ENCODE measurements at regions not wholly inside any gene's neighbourhood (a gene's known extent, or its start where the extent isn't known, plus 50 kb on each side); places are given as distances from the start of the nearest gene placed in this dataset.

DNA sequence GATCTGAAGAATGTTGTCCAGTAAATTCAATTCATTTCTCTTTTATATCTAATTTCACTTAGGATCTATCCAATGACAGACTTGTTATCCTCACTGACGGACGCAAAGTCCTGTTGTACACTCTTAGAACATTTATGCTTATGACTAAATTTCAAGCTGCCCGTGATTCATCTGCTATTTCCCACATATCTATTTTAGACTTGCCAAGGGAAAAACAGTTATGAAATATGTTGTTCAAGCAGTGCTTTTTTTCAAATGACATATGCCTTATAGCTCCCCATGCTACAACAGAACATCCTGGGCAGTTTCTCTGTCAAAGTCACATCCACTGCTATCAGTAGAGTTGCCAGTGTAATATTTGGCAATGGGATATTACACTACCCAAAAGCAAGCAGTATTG lies 94.2 kb upstream of the CBLN2 start:
- POLR2A ChIA-PET: no interaction called here
- dilution Hi-C loops (cut with MboI; ENCODE audit: extremely low pct_ligation_motif_present, low sequenced_read_pairs): no loop called here

More for the DNA sequence above, 94.2 kb upstream of the CBLN2 start:
- Histone ChIP-seq H3K9ac (replicated peaks; ENCODE audit: extremely low read depth, insufficient read depth, low read length) (no peak overlapping the region), H3K4me3 (replicated peaks in 1 of 3; ENCODE audit: insufficient read depth in 1 of 3, low read depth in 1 of 3, low read length in 3 of 3) (no peak overlapping the region), H3K79me2 (ENCODE audit: control insufficient read depth, insufficient read depth, low read length) (no peaks in the 10 kb centered on the region), H3K27me3 (ENCODE audit: control insufficient read depth in 2 of 2, insufficient read depth in 2 of 2, low read length in 2 of 2) (no peaks in the 10 kb centered on the region), H3K4me2 (ENCODE audit: insufficient read depth, low read length) (no peak overlapping the region), H3K9me1 (replicated peaks; ENCODE audit: control insufficient read depth, extremely low read depth, insufficient read depth, low read length) (no peaks in the 10 kb centered on the region), H4K20me1 (replicated peaks; ENCODE audit: control insufficient read depth, extremely low read depth, insufficient read depth, low read length) (no peaks in the 10 kb centered on the region), H3K36me3 (ENCODE audit: control insufficient read depth in 2 of 2, extremely low read depth in 1 of 2, insufficient read depth in 2 of 2, low read length in 2 of 2) (no peaks in the 10 kb centered on the region), H3K27ac (ENCODE audit: insufficient read depth, low read depth, low read length) (no peak overlapping the region), H3K9me3 (replicated peaks; ENCODE audit: control insufficient read depth, insufficient read depth, low read length) (no peaks in the 10 kb centered on the region), H3K4me1 (ENCODE audit: control insufficient read depth, extremely low read depth, insufficient read depth, low read length) (no peaks in the 10 kb centered on the region), H2AFZ (ENCODE audit: low read depth, low read length) (no peak overlapping the region)
- no TSS peak for BruUV-seq (replicated peaks)
- intact Hi-C loops (cut with micrococcal nuclease): no loop called here
- no peak for DNase-seq (ENCODE audit: low read depth, low spot score)
- CTCF ChIA-PET: no interaction called here
- no peak for FAIRE-seq
- TF ChIP-seq, protein P1, sequence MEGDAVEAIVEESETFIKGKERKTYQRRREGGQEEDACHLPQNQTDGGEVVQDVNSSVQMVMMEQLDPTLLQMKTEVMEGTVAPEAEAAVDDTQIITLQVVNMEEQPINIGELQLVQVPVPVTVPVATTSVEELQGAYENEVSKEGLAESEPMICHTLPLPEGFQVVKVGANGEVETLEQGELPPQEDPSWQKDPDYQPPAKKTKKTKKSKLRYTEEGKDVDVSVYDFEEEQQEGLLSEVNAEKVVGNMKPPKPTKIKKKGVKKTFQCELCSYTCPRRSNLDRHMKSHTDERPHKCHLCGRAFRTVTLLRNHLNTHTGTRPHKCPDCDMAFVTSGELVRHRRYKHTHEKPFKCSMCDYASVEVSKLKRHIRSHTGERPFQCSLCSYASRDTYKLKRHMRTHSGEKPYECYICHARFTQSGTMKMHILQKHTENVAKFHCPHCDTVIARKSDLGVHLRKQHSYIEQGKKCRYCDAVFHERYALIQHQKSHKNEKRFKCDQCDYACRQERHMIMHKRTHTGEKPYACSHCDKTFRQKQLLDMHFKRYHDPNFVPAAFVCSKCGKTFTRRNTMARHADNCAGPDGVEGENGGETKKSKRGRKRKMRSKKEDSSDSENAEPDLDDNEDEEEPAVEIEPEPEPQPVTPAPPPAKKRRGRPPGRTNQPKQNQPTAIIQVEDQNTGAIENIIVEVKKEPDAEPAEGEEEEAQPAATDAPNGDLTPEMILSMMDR (IDR thresholded peaks at IDR 0.05; ENCODE audit: extremely low read depth in 1 of 2, insufficient read depth in 1 of 2, low read depth in 1 of 2, low read length in 2 of 2): no peak
- TF ChIP-seq FOS (IDR thresholded peaks at IDR 0.05; ENCODE audit: borderline replicate concordance, insufficient read depth, low read length) (no peak), MYC (IDR thresholded peaks at IDR 0.05; ENCODE audit: low read depth, low read length) (no peak), JUN (IDR thresholded peaks at IDR 0.05; ENCODE audit: borderline replicate concordance, insufficient read depth, insufficient read length, low read depth) (no peak), EZH2 (IDR thresholded peaks at IDR 0.05; ENCODE audit: borderline replicate concordance, low read depth, low read length, severe bottlenecking) (no peak), POLR2AphosphoS5 (IDR thresholded peaks at IDR 0.05; ENCODE audit: insufficient read depth, low read depth, low read length) (no peak), POLR2A (IDR thresholded peaks at IDR 0.05; ENCODE audit: low read depth, low read length) (no peak), GATA2 (IDR thresholded peaks at IDR 0.05; ENCODE audit: insufficient read depth, insufficient read length, low read depth, low read length) (no peak)
- TF ChIP-seq, protein P2, sequence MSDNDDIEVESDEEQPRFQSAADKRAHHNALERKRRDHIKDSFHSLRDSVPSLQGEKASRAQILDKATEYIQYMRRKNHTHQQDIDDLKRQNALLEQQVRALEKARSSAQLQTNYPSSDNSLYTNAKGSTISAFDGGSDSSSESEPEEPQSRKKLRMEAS (IDR thresholded peaks at IDR 0.05; ENCODE audit: insufficient read depth, insufficient read length): no peak

Data from endothelial cell of umbilical vein (primary cell).